HEK293 (cell line): ENCODE measurements at regions not wholly inside any gene's neighbourhood (a gene's known extent, or its start where the extent isn't known, plus 50 kb on each side); places are given as distances from the start of the nearest gene placed in this dataset.

Experiments
- CTCF ChIA-PET: fragments of 350-600 bp; formaldehyde crosslinking; extraction: SDS; loops from one replicate; lab custom pipeline; 2021; ENCODE audit warnings: antibody characterized with exemption; lab: Yijun Ruan, JAX
- POLR2A ChIA-PET: fragments of 300-600 bp; formaldehyde crosslinking; extraction: SDS; loops from one replicate; lab custom pipeline; 2020; ENCODE audit warnings: antibody characterized with exemption, inconsistent platforms; lab: Yijun Ruan, JAX
- H3K27ac ChIP-seq: fragments of 200-500 bp; sonication (Bioruptor generic); 2 replicates; pipeline ENCODE4 v1.5.1; 2014; ENCODE audit warnings: low read depth, low read length, control low read depth, inconsistent platforms; ENCODE audit errors: extremely low read depth
- H3K36me3 ChIP-seq, 2 experiments: fragments of 200-500 bp in 1 of 2; sonication (Bioruptor generic) in 1 of 2; 1 replicate in 1 of 2; 2 replicates in 1 of 2; pipeline ENCODE4 v1.5.1; 2014 to 2017; ENCODE audit warnings: inconsistent platforms in 2 of 2, low read length in 2 of 2; ENCODE audit not compliant: control insufficient read depth in 2 of 2, insufficient read depth in 1 of 2
- H3K4me1 ChIP-seq: fragments of 200-500 bp; sonication (Bioruptor generic); 2 replicates; pipeline ENCODE4 v1.5.1; 2014; ENCODE audit warnings: mild to moderate bottlenecking, low read length, inconsistent platforms; ENCODE audit not compliant: control insufficient read depth, insufficient read depth
- H3K4me3 ChIP-seq: 2 replicates; pipeline ENCODE4 v1.5.1; 2011; ENCODE audit warnings: low read depth, mild to moderate bottlenecking, control low read depth, low read length, moderate library complexity
- H3K9me3 ChIP-seq: fragments of 200-500 bp; sonication (Bioruptor generic); 2 replicates; pipeline ENCODE4 v1.5.1; 2014; ENCODE audit warnings: low read depth, low read length, inconsistent platforms; ENCODE audit not compliant: control insufficient read depth, insufficient read depth
- GFI1B ChIP-seq: fragments of 450-650 bp; formaldehyde crosslinking; IDR thresholded peaks from 2 replicates; pipeline ENCODE4 v1.5.1; 2016; ENCODE audit warnings: missing biosample characterization, missing genetic modification characterization
- GLIS2 ChIP-seq: fragments of 450-650 bp; formaldehyde crosslinking; IDR thresholded peaks from 2 replicates; pipeline ENCODE4 v1.5.1; 2016; ENCODE audit warnings: missing biosample characterization, missing genetic modification characterization
- HOXC10 ChIP-seq: sonication (generic); formaldehyde crosslinking; IDR thresholded peaks from 2 replicates; pipeline ENCODE4 v1.8.1; 2023; ENCODE audit warnings: mild to moderate bottlenecking, missing genetic modification reagents
- HOXD13 ChIP-seq: sonication (generic); formaldehyde crosslinking; IDR thresholded peaks from 2 replicates; pipeline ENCODE4 v1.8.0; 2022; ENCODE audit warnings: missing genetic modification reagents, borderline replicate concordance
- OVOL3 ChIP-seq: fragments of 450-650 bp; formaldehyde crosslinking; IDR thresholded peaks from 2 replicates; pipeline ENCODE4 v1.5.1; 2016; ENCODE audit warnings: missing biosample characterization, missing genetic modification characterization
- PRDM10 ChIP-seq: fragments of 450-650 bp; formaldehyde crosslinking; IDR thresholded peaks from 2 replicates; pipeline ENCODE4 v1.5.1; 2016; ENCODE audit warnings: missing biosample characterization, missing genetic modification characterization
- PRDM6 ChIP-seq: fragments of 450-650 bp; formaldehyde crosslinking; IDR thresholded peaks from 2 replicates; pipeline ENCODE4 v1.5.1; 2017; ENCODE audit warnings: missing biosample characterization, missing genetic modification characterization
- RBAK ChIP-seq: fragments of 450-650 bp; formaldehyde crosslinking; IDR thresholded peaks from 2 replicates; pipeline ENCODE4 v1.5.1; 2016; ENCODE audit warnings: missing biosample characterization, missing genetic modification characterization
- TRIM28 ChIP-seq: IDR thresholded peaks from 2 replicates; pipeline ENCODE4 v1.6.1; 2011; ENCODE audit warnings: low read length, control low read depth, borderline replicate concordance
- TSHZ1 ChIP-seq: fragments of 450-650 bp; formaldehyde crosslinking; IDR thresholded peaks from 2 replicates; pipeline ENCODE4 v1.5.1; 2016; ENCODE audit warnings: missing biosample characterization, missing genetic modification characterization, borderline replicate concordance
- ZBTB20 ChIP-seq: fragments of 450-650 bp; formaldehyde crosslinking; IDR thresholded peaks from 2 replicates; pipeline ENCODE4 v1.5.1; 2016; ENCODE audit warnings: missing biosample characterization, missing genetic modification characterization
- ZBTB48 ChIP-seq: fragments of 450-650 bp; formaldehyde crosslinking; IDR thresholded peaks from 2 replicates; pipeline ENCODE4 v1.5.1; 2016; ENCODE audit warnings: missing biosample characterization, missing genetic modification characterization
- ZNF280C ChIP-seq: fragments of 450-650 bp; formaldehyde crosslinking; IDR thresholded peaks from 2 replicates; pipeline ENCODE4 v1.5.1; 2016; ENCODE audit warnings: missing biosample characterization, missing genetic modification characterization
- ZNF423 ChIP-seq: fragments of 450-650 bp; formaldehyde crosslinking; IDR thresholded peaks from 2 replicates; pipeline ENCODE4 v1.5.1; 2016; ENCODE audit warnings: missing biosample characterization, missing genetic modification characterization
- ZNF433 ChIP-seq: fragments of 450-650 bp; formaldehyde crosslinking; IDR thresholded peaks from 2 replicates; pipeline ENCODE4 v1.5.1; 2016; ENCODE audit warnings: missing biosample characterization, missing genetic modification characterization, low read depth
- ZNF610 ChIP-seq: fragments of 450-650 bp; formaldehyde crosslinking; IDR thresholded peaks from 2 replicates; pipeline ENCODE4 v1.5.1; 2016; ENCODE audit warnings: missing biosample characterization, missing genetic modification characterization, borderline replicate concordance
- ZNF621 ChIP-seq: fragments of 450-650 bp; formaldehyde crosslinking; IDR thresholded peaks from 2 replicates; pipeline ENCODE4 v1.5.1; 2017; ENCODE audit warnings: missing biosample characterization, missing genetic modification characterization
- ZNF629 ChIP-seq: fragments of 450-650 bp; formaldehyde crosslinking; IDR thresholded peaks from 2 replicates; pipeline ENCODE4 v1.5.1; 2017; ENCODE audit warnings: missing biosample characterization, missing genetic modification characterization
- ZNF707 ChIP-seq: fragments of 450-650 bp; formaldehyde crosslinking; IDR thresholded peaks from 2 replicates; pipeline ENCODE4 v1.5.1; 2016; ENCODE audit warnings: missing biosample characterization, missing genetic modification characterization
- ZNF768 ChIP-seq: fragments of 450-650 bp; formaldehyde crosslinking; IDR thresholded peaks from 2 replicates; pipeline ENCODE4 v1.5.1; 2018; ENCODE audit warnings: missing biosample characterization, mild to moderate bottlenecking, missing genetic modification characterization
- ZXDB ChIP-seq: fragments of 450-650 bp; formaldehyde crosslinking; IDR thresholded peaks from 2 replicates; pipeline ENCODE4 v1.5.1; 2016; ENCODE audit warnings: missing biosample characterization, missing genetic modification characterization

DNA sequence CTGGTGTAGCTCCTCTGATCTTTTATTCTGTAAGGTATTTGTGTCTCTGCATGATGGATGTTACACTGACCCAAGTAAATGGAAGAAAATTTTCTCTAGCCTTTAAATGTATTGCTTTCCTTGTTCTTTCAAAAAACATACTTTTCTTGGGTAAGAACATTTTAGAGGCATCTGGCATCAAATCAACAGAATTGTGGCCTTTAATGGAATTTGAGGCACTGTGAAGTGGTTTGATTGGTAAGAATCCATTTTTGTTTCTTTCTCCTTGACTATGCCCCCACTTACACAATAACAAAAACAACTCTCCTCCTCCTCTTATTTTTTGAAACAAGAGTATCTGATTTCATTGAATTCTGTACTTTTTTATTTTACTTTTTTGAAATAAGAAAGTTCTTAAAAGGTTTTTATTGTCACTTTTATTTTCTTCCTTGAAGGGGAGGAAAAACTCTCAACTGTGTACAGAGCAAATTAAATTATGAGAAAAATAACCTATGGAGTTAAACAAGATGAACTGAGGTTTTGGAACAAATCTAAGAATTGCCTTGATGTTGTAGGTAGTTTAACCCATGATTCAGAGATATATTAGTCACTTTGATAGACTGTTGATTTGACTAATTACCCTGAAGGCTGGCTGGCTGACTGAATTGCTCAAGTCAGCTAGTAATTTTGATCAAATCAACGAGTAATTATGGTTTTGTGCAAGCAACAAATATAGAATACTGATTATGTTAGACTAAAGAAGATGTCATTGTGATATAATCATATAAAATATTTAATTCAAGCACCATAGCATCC, 146.4 kb downstream of the FHIP1A start:
- Histone ChIP-seq H3K4me1 (no peaks in the 10 kb centered on the region; the same call in 1 of the 2 replicates), H3K36me3 (no peaks in the 10 kb centered on the region), H3K4me3 (no peak overlapping the region), H3K9me3 (no peaks in the 10 kb centered on the region), H3K27ac (no peak overlapping the region)
- no peak for TF ChIP-seq PRDM10
- peak; percentile 29; the same call in 1 of the 2 replicates for TF ChIP-seq PRDM6 (tag by site-specific recombination)
- TF ChIP-seq RBAK (tag by site-specific recombination): no peak
- no peak for TF ChIP-seq ZBTB48 (tag by site-specific recombination)
- POLR2A ChIA-PET: no interaction called here
- CTCF ChIA-PET: interaction anchor here (0.7 kb wide), 1 partner anchor 65 kb away, joined by 3 read pairs; no protein-coding TSS in a partner anchor

DNA sequence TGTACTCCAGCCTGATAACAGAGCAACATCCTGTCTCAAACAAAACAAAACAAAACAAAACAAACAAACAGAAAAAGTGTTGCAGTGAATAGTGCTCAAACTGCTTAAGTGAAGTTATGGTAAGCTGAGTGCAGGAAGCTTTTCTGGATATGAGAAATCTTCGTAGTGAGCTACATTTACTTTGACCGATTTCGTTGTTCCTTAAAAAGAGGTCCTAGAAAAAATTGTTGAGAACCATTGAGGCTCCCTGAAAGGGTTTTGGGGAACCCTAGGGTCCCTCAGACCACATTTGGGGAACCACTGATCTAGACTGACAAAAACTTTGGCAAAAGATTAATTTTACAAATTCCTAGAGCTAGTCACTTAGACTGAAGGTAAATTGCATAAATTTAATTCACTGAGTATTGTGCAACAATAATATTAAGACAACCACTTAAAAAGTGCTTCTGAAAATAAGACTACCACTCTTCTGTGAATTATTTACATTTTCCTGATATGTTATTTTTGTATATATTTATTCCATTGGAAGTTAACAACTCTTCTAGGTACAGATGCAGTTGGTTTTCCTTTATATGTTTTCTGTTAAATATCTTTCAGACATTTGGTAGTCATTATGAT, 149.6 kb downstream of the FHIP1A start:
- H3K36me3 ChIP-seq: no peaks in the 10 kb centered on the region
- ChIA-PET CTCF (no interaction called here), POLR2A (no interaction called here)
- H3K9me3 ChIP-seq: no peaks in the 10 kb centered on the region
- TF ChIP-seq ZNF707 (tag by site-specific recombination): no peak
- no peak for TF ChIP-seq OVOL3 (tag by site-specific recombination)
- no peak for TF ChIP-seq HOXC10 (CRISPR knock-in tag)
- no peak for TF ChIP-seq ZXDB
- no peak for TF ChIP-seq GLIS2
- no peak for TF ChIP-seq TRIM28
- TF ChIP-seq ZNF433: no peak
- TF ChIP-seq ZNF280C (tag by site-specific recombination): no peak
- no peak for TF ChIP-seq TSHZ1
- TF ChIP-seq ZNF610 (tag by site-specific recombination): no peak
- no peak for TF ChIP-seq ZNF768 (tag by site-specific recombination)
- TF ChIP-seq ZNF621 (tag by site-specific recombination): no peak
- TF ChIP-seq HOXD13 (CRISPR knock-in tag): no peak
- no peak for TF ChIP-seq ZNF423
- TF ChIP-seq ZNF629: no peak
- no peak for TF ChIP-seq GFI1B (tag by site-specific recombination)
- no peak for TF ChIP-seq ZBTB20
- peaks cover 5% of the 10 kb centered on the region for H3K4me1 ChIP-seq
- no peak overlapping the region for H3K27ac ChIP-seq
- no peak overlapping the region for H3K4me3 ChIP-seq
